Glomerular visceral epithelial cell (primary cell): ENCODE measurements at regions not wholly inside any gene's neighbourhood (a gene's known extent, or its start where the extent isn't known, plus 50 kb on each side); places are given as distances from the start of the nearest gene placed in this dataset.

ENCODE experiments used
- DNase-seq: peaks from one replicate; pipeline ENCODE4 v3.0.0-alpha.2; 2016; ENCODE audit errors: extremely low spot score

- no peak for DNase-seq
Observed at GRCh38 chr20:3309226-3309625, 70.2 kb upstream of the SLC4A11 start.

GRCh38 chr20:3307725-3308124, 68.7 kb upstream of the SLC4A11 start:
- DNase-seq: no peak

GRCh38 chr20:3307078-3307477, 68.1 kb upstream of the SLC4A11 start:
- DNase-seq: no peak

- DNase-seq: no peak
Observed at GRCh38 chr20:3306068-3306467, 67.1 kb upstream of the SLC4A11 start.

GRCh38 chr20:3304456-3304855, 65.5 kb upstream of the SLC4A11 start:
- DNase-seq: no peak

- no peak for DNase-seq
Observed at GRCh38 chr20:3297079-3297378, 58.0 kb upstream of the SLC4A11 start.

- no peak for DNase-seq
Observed at GRCh38 chr20:3296261-3297078, 57.5 kb upstream of the SLC4A11 start.
